ENCODE measurements at regions not wholly inside any gene's neighbourhood (a gene's known extent, or its start where the extent isn't known, plus 50 kb on each side); places are given as distances from the start of the nearest gene placed in this dataset.

DNA sequence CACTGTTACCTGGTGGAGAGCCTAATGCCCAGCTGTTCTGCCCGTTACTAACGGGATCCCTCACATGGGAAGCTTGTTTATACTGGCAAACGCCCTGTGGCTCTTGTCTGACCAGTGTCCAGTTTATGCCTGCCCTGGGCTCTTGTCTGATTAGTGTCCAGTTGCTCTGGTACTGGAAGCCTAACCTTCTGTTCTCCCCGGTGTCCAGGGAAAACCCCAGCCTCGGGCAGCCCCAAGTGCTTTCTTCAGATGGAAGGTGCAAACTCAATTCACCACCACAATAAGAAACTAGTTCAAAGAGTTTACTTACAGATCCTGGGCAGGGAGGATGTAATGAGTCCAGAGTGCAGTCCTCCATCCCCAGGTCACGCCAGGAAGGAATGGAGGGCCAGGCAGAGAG lies 148.4 kb downstream of the TBXT start:
- no peak overlapping the region for H3K4me3 ChIP-seq (ENCODE audit: low read length)
- TF ChIP-seq RAD21 (conservative IDR thresholded peaks at IDR 0.05) = no peak
- no peak for TF ChIP-seq EZH2 (IDR thresholded peaks at IDR 0.05; ENCODE audit: borderline replicate concordance, insufficient read depth, low read length, poor library complexity, severe bottlenecking)
- TF ChIP-seq MXI1 (conservative IDR thresholded peaks at IDR 0.05; ENCODE audit: poor library complexity, severe bottlenecking) = no peak
- no peak for TF ChIP-seq EP300 (conservative IDR thresholded peaks at IDR 0.05; ENCODE audit: poor library complexity, severe bottlenecking)
- TF ChIP-seq TAF1 (IDR thresholded peaks at IDR 0.05; ENCODE audit: low read depth) = no peak
- TF ChIP-seq, protein P1, sequence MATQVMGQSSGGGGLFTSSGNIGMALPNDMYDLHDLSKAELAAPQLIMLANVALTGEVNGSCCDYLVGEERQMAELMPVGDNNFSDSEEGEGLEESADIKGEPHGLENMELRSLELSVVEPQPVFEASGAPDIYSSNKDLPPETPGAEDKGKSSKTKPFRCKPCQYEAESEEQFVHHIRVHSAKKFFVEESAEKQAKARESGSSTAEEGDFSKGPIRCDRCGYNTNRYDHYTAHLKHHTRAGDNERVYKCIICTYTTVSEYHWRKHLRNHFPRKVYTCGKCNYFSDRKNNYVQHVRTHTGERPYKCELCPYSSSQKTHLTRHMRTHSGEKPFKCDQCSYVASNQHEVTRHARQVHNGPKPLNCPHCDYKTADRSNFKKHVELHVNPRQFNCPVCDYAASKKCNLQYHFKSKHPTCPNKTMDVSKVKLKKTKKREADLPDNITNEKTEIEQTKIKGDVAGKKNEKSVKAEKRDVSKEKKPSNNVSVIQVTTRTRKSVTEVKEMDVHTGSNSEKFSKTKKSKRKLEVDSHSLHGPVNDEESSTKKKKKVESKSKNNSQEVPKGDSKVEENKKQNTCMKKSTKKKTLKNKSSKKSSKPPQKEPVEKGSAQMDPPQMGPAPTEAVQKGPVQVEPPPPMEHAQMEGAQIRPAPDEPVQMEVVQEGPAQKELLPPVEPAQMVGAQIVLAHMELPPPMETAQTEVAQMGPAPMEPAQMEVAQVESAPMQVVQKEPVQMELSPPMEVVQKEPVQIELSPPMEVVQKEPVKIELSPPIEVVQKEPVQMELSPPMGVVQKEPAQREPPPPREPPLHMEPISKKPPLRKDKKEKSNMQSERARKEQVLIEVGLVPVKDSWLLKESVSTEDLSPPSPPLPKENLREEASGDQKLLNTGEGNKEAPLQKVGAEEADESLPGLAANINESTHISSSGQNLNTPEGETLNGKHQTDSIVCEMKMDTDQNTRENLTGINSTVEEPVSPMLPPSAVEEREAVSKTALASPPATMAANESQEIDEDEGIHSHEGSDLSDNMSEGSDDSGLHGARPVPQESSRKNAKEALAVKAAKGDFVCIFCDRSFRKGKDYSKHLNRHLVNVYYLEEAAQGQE (IDR thresholded peaks at IDR 0.05; ENCODE audit: borderline replicate concordance) = no peak
- TF ChIP-seq POLR2AphosphoS5 (IDR thresholded peaks at IDR 0.05) = no peak
- TF ChIP-seq CTCF (IDR thresholded peaks at IDR 0.05; ENCODE audit: poor library complexity, severe bottlenecking) = no peak
- TF ChIP-seq SMC3 (conservative IDR thresholded peaks at IDR 0.05; ENCODE audit: poor library complexity) = no peak
- H3F3A ChIP-seq (ENCODE audit: insufficient read depth, low read length, poor library complexity, severe bottlenecking) = no peaks in the 10 kb centered on the region
- peaks cover 3% of the 10 kb centered on the region for H3K9me3 ChIP-seq (ENCODE audit: low read length)
- H3K4me2 ChIP-seq (ENCODE audit: low read length) = no peak overlapping the region
- no peak overlapping the region for H3K27ac ChIP-seq (ENCODE audit: low read length)
- no peaks in the 10 kb centered on the region for H3K79me2 ChIP-seq (replicated peaks; ENCODE audit: insufficient read depth, low read length)
- no peak overlapping the region for H3K9ac ChIP-seq (ENCODE audit: low read length)
- no peaks in the 10 kb centered on the region for H4K20me1 ChIP-seq (ENCODE audit: insufficient read depth)
- no peak overlapping the region for H2AFZ ChIP-seq (ENCODE audit: low read depth, low read length)
- H3K9me2 ChIP-seq (ENCODE audit: insufficient read depth, low read length) = no peaks in the 10 kb centered on the region
- H3K27me3 ChIP-seq (ENCODE audit: insufficient read depth, low read depth, low read length) = no peaks in the 10 kb centered on the region
- no peaks in the 10 kb centered on the region for H3K36me3 ChIP-seq (ENCODE audit: insufficient read depth, low read length)

GRCh38 chr6:166017032-166017635 lies 150.5 kb downstream of the TBXT start:
- Histone ChIP-seq H3K27me3 (ENCODE audit: insufficient read depth, low read depth, low read length) (no peaks in the 10 kb centered on the region), H3K9ac (ENCODE audit: low read length) (no peak overlapping the region), H3K4me3 (ENCODE audit: low read length) (no peak overlapping the region), H2AFZ (ENCODE audit: low read depth, low read length) (no peak overlapping the region), H3K36me3 (ENCODE audit: insufficient read depth, low read length) (no peaks in the 10 kb centered on the region), H3K9me3 (ENCODE audit: low read length) (peaks cover 3% of the 10 kb centered on the region), H3F3A (ENCODE audit: insufficient read depth, low read length, poor library complexity, severe bottlenecking) (no peaks in the 10 kb centered on the region), H3K9me2 (ENCODE audit: insufficient read depth, low read length) (no peaks in the 10 kb centered on the region), H3K4me2 (ENCODE audit: low read length) (no peak overlapping the region), H3K79me2 (replicated peaks; ENCODE audit: insufficient read depth, low read length) (no peaks in the 10 kb centered on the region), H4K20me1 (ENCODE audit: insufficient read depth) (no peaks in the 10 kb centered on the region), H3K27ac (ENCODE audit: low read length) (no peak overlapping the region)
- no peak for TF ChIP-seq RAD21 (conservative IDR thresholded peaks at IDR 0.05)
- no peak for TF ChIP-seq POLR2AphosphoS5 (IDR thresholded peaks at IDR 0.05)
- no peak for TF ChIP-seq TAF1 (IDR thresholded peaks at IDR 0.05; ENCODE audit: low read depth)
- no peak for TF ChIP-seq SMC3 (conservative IDR thresholded peaks at IDR 0.05; ENCODE audit: poor library complexity)
- no peak for TF ChIP-seq MXI1 (conservative IDR thresholded peaks at IDR 0.05; ENCODE audit: poor library complexity, severe bottlenecking)
- TF ChIP-seq CTCF (IDR thresholded peaks at IDR 0.05; ENCODE audit: poor library complexity, severe bottlenecking) = no peak
- TF ChIP-seq EP300 (conservative IDR thresholded peaks at IDR 0.05; ENCODE audit: poor library complexity, severe bottlenecking) = no peak
- TF ChIP-seq EZH2 (IDR thresholded peaks at IDR 0.05; ENCODE audit: borderline replicate concordance, insufficient read depth, low read length, poor library complexity, severe bottlenecking) = no peak
- TF ChIP-seq, protein P1 (IDR thresholded peaks at IDR 0.05; ENCODE audit: borderline replicate concordance) = no peak

Measured in neural cell (in vitro differentiated cells).